ENCODE measurements at regions not wholly inside any gene's neighbourhood (a gene's known extent, or its start where the extent isn't known, plus 50 kb on each side); places are given as distances from the start of the nearest gene placed in this dataset.

DNA sequence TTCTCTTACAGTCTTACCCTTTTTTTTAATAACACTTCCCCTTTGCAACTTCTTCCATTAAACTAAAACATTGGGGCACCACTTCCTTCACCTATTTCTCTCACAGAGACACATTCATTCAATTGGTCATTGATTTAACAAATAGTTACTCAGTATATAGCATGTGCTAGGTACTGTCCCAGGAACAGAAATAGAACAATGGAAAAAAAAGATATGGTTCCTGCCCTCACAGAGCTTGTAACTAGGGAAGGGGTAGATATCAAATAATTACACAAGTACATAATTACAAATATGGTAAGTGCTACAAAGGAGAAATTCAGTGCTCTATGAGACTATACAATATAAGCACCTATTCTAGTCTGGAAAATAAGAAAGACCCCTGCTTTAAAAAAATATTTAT is 165.5 kb upstream of the RBBP8 start:
- no TSS peak for BruUV-seq (replicated peaks)
- no peak overlapping the region for H2AFZ ChIP-seq (ENCODE audit: low read depth, low read length, poor library complexity, severe bottlenecking)
- no peaks in the 10 kb centered on the region for H3K9me3 ChIP-seq (ENCODE audit: control insufficient read depth in 1 of 2, insufficient read depth in 1 of 2, low read depth in 1 of 2, low read length in 2 of 2)
- H3K27me3 ChIP-seq (ENCODE audit: insufficient read depth, low read length), result no peaks in the 10 kb centered on the region
- H3K79me2 ChIP-seq (ENCODE audit: insufficient read depth, low read length), result no peaks in the 10 kb centered on the region
- H3K4me2 ChIP-seq (ENCODE audit: low read length), result no peak overlapping the region
- intact Hi-C loops (cut with micrococcal nuclease), result no loop called here
- ATAC-seq, result no peak
- no peaks in the 10 kb centered on the region for H4K20me1 ChIP-seq (ENCODE audit: insufficient read depth)
- RAD21 ChIA-PET (ENCODE audit: low non-redundant PET in 1 of 2, low total read pairs in 2 of 2, uncharacterized antibody in 2 of 2, unreplicated experiment in 2 of 2), result no interaction called here
- H3K9ac ChIP-seq (ENCODE audit: low read length), result no peak overlapping the region
- CTCF ChIA-PET, result no interaction called here
- DNase-seq (ENCODE audit: low read depth, low spot score), result no peak
- no peaks in the 10 kb centered on the region for H3K36me3 ChIP-seq (ENCODE audit: control insufficient read depth in 1 of 2, insufficient read depth in 2 of 2, low read length in 2 of 2)
- no peak overlapping the region for H3K27ac ChIP-seq (ENCODE audit: low read depth, low read length)
- no peak overlapping the region for H3K4me3 ChIP-seq (replicated peaks in 1 of 2; ENCODE audit: low read depth in 1 of 2, low read length in 2 of 2)
- H3K9me2 ChIP-seq (ENCODE audit: insufficient read depth), result no peaks in the 10 kb centered on the region
- POLR2A ChIA-PET, result no interaction called here
- TF ChIP-seq JUND (IDR thresholded peaks at IDR 0.05) (no peak), TCF7L2 (IDR thresholded peaks at IDR 0.05; ENCODE audit: borderline replicate concordance, extremely low read depth, insufficient read depth, insufficient read length) (no peak)
- H3K4me1 ChIP-seq (ENCODE audit: control insufficient read depth in 1 of 2, insufficient read depth in 2 of 2, low read length in 2 of 2), result no peaks in the 10 kb centered on the region

DNA sequence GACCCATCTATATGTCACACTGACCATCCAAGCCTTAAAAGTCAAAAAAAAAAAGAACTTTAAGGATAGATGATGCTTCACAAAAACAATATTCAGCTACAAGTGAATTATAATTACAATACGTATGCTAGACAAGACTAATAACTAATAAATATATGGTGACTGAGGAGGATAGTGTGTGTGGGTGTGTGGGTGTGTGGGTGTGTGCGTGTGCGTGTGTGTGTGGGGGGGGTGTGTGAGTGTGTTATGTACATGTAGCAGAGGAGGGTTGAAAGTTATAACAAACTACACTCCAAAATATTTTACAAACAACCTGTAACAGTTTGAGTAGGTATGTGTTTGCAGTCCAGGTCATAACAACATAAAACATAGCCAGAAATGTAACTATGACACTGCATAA is 159.2 kb upstream of the RBBP8 start:
- no peak overlapping the region for H3K4me3 ChIP-seq (replicated peaks in 1 of 2; ENCODE audit: low read depth in 1 of 2, low read length in 2 of 2)
- H4K20me1 ChIP-seq (ENCODE audit: insufficient read depth), result no peaks in the 10 kb centered on the region
- no peak for DNase-seq (ENCODE audit: low read depth, low spot score)
- ChIA-PET POLR2A (no interaction called here), RAD21 (ENCODE audit: low non-redundant PET in 1 of 2, low total read pairs in 2 of 2, uncharacterized antibody in 2 of 2, unreplicated experiment in 2 of 2) (no interaction called here), CTCF (no interaction called here)
- H3K9me3 ChIP-seq (ENCODE audit: control insufficient read depth in 1 of 2, insufficient read depth in 1 of 2, low read depth in 1 of 2, low read length in 2 of 2), result no peaks in the 10 kb centered on the region
- H3K4me2 ChIP-seq (ENCODE audit: low read length), result no peak overlapping the region
- no peaks in the 10 kb centered on the region for H3K79me2 ChIP-seq (ENCODE audit: insufficient read depth, low read length)
- no peak overlapping the region for H2AFZ ChIP-seq (ENCODE audit: low read depth, low read length, poor library complexity, severe bottlenecking)
- TF ChIP-seq SIN3A (IDR thresholded peaks at IDR 0.05; ENCODE audit: low read depth) (no peak), EZH2phosphoT487 (IDR thresholded peaks at IDR 0.05; ENCODE audit: borderline replicate concordance) (no peak), SRF (IDR thresholded peaks at IDR 0.05; ENCODE audit: low read depth) (no peak), ELF1 (IDR thresholded peaks at IDR 0.05; ENCODE audit: borderline replicate concordance, low read depth) (no peak), POLR2A (IDR thresholded peaks at IDR 0.05; ENCODE audit: borderline replicate concordance, extremely low read depth, insufficient read depth, insufficient read length) (no peak), POLR2AphosphoS5 (IDR thresholded peaks at IDR 0.05; ENCODE audit: low read depth, low read length) (no peak), YY1 (IDR thresholded peaks at IDR 0.05; ENCODE audit: extremely low read depth, insufficient replicate concordance, low read depth, low read length) (no peak), CBX3 (IDR thresholded peaks at IDR 0.05; ENCODE audit: low read depth) (no peak), ZFX (IDR thresholded peaks at IDR 0.05) (no peak), CEBPB (IDR thresholded peaks at IDR 0.05; ENCODE audit: low read depth) (no peak)
- TF ChIP-seq, protein P1, sequence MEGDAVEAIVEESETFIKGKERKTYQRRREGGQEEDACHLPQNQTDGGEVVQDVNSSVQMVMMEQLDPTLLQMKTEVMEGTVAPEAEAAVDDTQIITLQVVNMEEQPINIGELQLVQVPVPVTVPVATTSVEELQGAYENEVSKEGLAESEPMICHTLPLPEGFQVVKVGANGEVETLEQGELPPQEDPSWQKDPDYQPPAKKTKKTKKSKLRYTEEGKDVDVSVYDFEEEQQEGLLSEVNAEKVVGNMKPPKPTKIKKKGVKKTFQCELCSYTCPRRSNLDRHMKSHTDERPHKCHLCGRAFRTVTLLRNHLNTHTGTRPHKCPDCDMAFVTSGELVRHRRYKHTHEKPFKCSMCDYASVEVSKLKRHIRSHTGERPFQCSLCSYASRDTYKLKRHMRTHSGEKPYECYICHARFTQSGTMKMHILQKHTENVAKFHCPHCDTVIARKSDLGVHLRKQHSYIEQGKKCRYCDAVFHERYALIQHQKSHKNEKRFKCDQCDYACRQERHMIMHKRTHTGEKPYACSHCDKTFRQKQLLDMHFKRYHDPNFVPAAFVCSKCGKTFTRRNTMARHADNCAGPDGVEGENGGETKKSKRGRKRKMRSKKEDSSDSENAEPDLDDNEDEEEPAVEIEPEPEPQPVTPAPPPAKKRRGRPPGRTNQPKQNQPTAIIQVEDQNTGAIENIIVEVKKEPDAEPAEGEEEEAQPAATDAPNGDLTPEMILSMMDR (IDR thresholded peaks at IDR 0.05 in 2 of 3, conservative IDR thresholded peaks at IDR 0.05 in 1 of 3; ENCODE audit: borderline replicate concordance in 1 of 3, insufficient read depth in 1 of 3, low read depth in 2 of 3, low read length in 2 of 3), result no peak
- TF ChIP-seq, protein P2, sequence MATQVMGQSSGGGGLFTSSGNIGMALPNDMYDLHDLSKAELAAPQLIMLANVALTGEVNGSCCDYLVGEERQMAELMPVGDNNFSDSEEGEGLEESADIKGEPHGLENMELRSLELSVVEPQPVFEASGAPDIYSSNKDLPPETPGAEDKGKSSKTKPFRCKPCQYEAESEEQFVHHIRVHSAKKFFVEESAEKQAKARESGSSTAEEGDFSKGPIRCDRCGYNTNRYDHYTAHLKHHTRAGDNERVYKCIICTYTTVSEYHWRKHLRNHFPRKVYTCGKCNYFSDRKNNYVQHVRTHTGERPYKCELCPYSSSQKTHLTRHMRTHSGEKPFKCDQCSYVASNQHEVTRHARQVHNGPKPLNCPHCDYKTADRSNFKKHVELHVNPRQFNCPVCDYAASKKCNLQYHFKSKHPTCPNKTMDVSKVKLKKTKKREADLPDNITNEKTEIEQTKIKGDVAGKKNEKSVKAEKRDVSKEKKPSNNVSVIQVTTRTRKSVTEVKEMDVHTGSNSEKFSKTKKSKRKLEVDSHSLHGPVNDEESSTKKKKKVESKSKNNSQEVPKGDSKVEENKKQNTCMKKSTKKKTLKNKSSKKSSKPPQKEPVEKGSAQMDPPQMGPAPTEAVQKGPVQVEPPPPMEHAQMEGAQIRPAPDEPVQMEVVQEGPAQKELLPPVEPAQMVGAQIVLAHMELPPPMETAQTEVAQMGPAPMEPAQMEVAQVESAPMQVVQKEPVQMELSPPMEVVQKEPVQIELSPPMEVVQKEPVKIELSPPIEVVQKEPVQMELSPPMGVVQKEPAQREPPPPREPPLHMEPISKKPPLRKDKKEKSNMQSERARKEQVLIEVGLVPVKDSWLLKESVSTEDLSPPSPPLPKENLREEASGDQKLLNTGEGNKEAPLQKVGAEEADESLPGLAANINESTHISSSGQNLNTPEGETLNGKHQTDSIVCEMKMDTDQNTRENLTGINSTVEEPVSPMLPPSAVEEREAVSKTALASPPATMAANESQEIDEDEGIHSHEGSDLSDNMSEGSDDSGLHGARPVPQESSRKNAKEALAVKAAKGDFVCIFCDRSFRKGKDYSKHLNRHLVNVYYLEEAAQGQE (IDR thresholded peaks at IDR 0.05; ENCODE audit: low read depth), result no peak
- no peaks in the 10 kb centered on the region for H3K4me1 ChIP-seq (ENCODE audit: control insufficient read depth in 1 of 2, insufficient read depth in 2 of 2, low read length in 2 of 2)
- H3K27me3 ChIP-seq (ENCODE audit: insufficient read depth, low read length), result no peaks in the 10 kb centered on the region
- no peak for ATAC-seq
- intact Hi-C loops (cut with micrococcal nuclease), result no loop called here
- no peak overlapping the region for H3K27ac ChIP-seq (ENCODE audit: low read depth, low read length)
- H3K36me3 ChIP-seq (ENCODE audit: control insufficient read depth in 1 of 2, insufficient read depth in 2 of 2, low read length in 2 of 2), result no peaks in the 10 kb centered on the region
- no TSS peak for BruUV-seq (replicated peaks)
- H3K9ac ChIP-seq (ENCODE audit: low read length), result no peak overlapping the region
- H3K9me2 ChIP-seq (ENCODE audit: insufficient read depth), result no peaks in the 10 kb centered on the region

All from HCT116 (cell line).